ENCODE measurements at regions not wholly inside any gene's neighbourhood (a gene's known extent, or its start where the extent isn't known, plus 50 kb on each side); places are given as distances from the start of the nearest gene placed in this dataset.

DNA sequence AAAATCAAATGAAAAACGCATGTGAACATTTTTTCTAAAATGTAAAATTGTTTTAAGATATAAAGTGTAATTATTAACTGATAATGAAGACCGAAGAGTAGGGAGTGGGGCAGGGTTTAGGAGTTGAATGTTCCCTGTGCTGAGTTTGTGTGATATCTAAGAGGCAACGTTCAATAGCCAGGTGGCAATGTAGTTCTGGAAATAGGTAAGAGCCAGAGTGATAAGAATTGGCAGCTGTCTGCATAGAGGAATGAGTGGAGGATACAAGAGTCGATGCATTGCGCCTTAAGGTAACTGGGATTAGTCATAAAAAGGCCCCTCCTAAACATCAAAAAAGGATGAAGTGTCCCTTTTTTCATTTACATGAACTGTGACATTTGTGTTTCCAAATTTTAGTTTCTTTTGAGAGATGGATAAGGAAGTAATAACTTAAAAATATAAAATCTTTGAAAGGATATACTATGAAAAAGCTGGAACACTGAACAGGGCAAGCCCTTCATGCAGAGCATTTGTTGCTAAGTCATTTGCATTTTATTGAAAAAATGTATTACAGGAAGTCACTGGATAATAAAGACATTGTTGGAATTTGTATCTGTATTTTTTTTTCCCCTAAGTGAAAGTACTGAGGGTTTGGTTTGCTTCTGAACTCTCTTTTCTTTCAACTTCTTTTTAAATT is 659.3 kb downstream of the ACTL7B start:
- no peak for ATAC-seq (ENCODE audit: low FRiP score)
- TF ChIP-seq CTCF (IDR thresholded peaks at IDR 0.05) = no peak
- DNase-seq (ENCODE audit: low spot score) = no peak

- no peak for DNase-seq (ENCODE audit: low spot score)
- TF ChIP-seq CTCF (IDR thresholded peaks at IDR 0.05) = no peak
- ATAC-seq (ENCODE audit: low FRiP score) = no peak
Measured at GRCh38 chr9:108194154-108194553, 661.6 kb downstream of the ACTL7B start.

GRCh38 chr9:108193026-108193710 is 662.6 kb downstream of the ACTL7B start:
- ATAC-seq (ENCODE audit: low FRiP score) (no peak), DNase-seq (ENCODE audit: low spot score) (no peak)
- no peak for TF ChIP-seq CTCF (IDR thresholded peaks at IDR 0.05)

DNA sequence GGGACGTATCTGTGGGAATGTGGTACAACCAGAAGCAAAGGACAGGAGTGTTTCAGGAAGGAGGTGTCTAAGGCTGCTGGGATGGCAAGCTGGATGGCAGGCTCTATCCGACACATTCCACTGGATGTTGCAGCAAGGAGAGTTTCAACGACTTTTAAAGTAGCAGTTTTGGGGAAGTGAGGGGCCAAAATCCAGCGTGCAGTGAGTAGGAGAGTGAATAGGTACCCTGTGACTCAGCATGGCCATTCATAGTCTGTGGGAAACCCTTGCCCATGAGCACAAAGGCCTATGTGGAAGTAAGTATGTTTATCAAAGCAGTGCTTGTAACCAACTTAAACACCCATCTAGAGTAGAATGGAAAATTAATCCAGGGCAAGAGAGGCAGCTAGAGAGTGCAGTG is 664.7 kb downstream of the ACTL7B start:
- no peak for TF ChIP-seq CTCF (IDR thresholded peaks at IDR 0.05)
- ATAC-seq (ENCODE audit: low FRiP score) (no peak), DNase-seq (ENCODE audit: low spot score) (no peak)

DNA sequence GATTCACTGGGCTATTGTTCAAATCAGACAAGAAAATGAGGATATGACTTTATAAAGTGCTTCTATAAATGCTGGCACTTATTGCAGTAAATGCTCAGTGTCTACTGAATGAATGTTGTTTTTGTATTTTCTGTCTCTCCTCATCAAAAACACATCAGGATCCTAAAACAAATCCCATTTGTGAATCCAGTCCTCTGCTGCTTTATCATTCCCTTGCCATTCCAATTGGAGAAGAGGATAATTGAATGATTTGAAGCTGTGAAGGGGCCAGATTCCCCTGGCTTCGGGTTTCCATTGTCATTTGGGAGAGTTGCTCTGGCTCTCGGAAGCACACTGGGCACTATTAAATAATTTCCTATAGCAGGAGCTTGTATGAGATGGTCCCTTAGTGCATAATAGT is 666.8 kb downstream of the ACTL7B start:
- no peak for TF ChIP-seq CTCF (IDR thresholded peaks at IDR 0.05)
- no peak for DNase-seq (ENCODE audit: low spot score)
- ATAC-seq (ENCODE audit: low FRiP score) = no peak

DNA sequence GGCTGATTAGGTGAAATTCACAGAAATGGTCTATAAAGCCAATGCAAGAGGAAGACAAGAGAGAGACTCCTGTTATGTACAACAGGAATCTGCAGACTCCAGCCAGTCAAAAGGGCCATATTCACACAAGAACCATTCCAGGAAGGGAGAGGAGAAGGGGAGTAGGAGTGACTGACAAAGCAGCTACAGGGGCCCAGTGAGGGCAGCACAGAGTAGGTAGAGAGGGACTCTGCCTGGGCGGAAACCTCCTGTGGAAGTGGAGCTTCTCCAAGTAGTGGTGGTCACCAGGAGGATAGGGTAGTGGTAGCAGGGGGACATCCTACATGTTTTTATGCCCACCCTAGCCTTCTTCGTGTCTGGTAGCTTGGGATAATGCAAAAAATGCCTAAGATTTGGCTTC is 667.3 kb downstream of the ACTL7B start:
- DNase-seq (ENCODE audit: low spot score) (no peak), ATAC-seq (ENCODE audit: low FRiP score) (no peak)
- no peak for TF ChIP-seq CTCF (IDR thresholded peaks at IDR 0.05)
